ENCODE measurements at regions not wholly inside any gene's neighbourhood (a gene's known extent, or its start where the extent isn't known, plus 50 kb on each side); places are given as distances from the start of the nearest gene placed in this dataset.

DNA sequence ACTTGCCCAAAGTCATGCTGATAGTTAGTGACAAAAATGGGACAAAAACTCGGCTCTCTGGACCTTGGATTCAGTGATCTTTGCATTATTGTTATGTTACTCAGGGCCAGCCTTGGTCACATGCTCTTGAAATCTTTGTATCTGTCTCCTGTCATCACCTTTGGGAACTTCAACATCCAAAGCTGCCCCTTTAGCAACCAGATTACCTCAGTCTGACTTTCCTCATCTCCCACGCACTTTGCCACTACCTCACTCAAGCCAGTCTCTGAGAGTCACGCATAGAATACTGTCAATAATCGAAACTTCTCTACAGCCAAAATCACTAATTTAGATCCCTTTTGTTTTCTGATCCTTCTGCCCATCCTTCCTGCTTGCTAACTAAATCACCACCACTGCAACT, 90.8 kb upstream of the DAAM1 start:
- Mint-ChIP-seq H3K27me3 (ENCODE audit: insufficient read depth) (peaks cover 8% of the 10 kb centered on the region), H3K4me3 (no peak overlapping the region), H3K9me3 (no peaks in the 10 kb centered on the region), H3K36me3 (ENCODE audit: low read depth) (no peaks in the 10 kb centered on the region), H3K27ac (no peak overlapping the region), H3K4me1 (no peaks in the 10 kb centered on the region)
- Histone ChIP-seq H3K4me1 (ENCODE audit: control insufficient read depth, insufficient read depth, low read length) (no peaks in the 10 kb centered on the region), H3K27ac (ENCODE audit: low read depth, low read length) (no peak overlapping the region), H3K36me3 (ENCODE audit: control insufficient read depth, insufficient read depth, low read length) (no peaks in the 10 kb centered on the region), H3K9ac (ENCODE audit: extremely low read depth, low read length, poor library complexity, severe bottlenecking) (no peak overlapping the region), H3K4me3 (ENCODE audit: low read length) (no peak overlapping the region), H3K9me3 (ENCODE audit: control insufficient read depth, low read length) (peaks cover 4% of the 10 kb centered on the region), H3K27me3 (ENCODE audit: control insufficient read depth, insufficient read depth, low read length, poor library complexity, severe bottlenecking) (no peaks in the 10 kb centered on the region)
- DNase-seq, result no peak
- TF ChIP-seq, protein P1, sequence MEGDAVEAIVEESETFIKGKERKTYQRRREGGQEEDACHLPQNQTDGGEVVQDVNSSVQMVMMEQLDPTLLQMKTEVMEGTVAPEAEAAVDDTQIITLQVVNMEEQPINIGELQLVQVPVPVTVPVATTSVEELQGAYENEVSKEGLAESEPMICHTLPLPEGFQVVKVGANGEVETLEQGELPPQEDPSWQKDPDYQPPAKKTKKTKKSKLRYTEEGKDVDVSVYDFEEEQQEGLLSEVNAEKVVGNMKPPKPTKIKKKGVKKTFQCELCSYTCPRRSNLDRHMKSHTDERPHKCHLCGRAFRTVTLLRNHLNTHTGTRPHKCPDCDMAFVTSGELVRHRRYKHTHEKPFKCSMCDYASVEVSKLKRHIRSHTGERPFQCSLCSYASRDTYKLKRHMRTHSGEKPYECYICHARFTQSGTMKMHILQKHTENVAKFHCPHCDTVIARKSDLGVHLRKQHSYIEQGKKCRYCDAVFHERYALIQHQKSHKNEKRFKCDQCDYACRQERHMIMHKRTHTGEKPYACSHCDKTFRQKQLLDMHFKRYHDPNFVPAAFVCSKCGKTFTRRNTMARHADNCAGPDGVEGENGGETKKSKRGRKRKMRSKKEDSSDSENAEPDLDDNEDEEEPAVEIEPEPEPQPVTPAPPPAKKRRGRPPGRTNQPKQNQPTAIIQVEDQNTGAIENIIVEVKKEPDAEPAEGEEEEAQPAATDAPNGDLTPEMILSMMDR (conservative IDR thresholded peaks at IDR 0.05), result no peak
- 89 to 91% methylated on average over 4 of the region's 4 CpGs for WGBS, 2 experiments (ENCODE audit: insufficient coverage in 1 of 2, insufficient read length in 1 of 2)

DNA sequence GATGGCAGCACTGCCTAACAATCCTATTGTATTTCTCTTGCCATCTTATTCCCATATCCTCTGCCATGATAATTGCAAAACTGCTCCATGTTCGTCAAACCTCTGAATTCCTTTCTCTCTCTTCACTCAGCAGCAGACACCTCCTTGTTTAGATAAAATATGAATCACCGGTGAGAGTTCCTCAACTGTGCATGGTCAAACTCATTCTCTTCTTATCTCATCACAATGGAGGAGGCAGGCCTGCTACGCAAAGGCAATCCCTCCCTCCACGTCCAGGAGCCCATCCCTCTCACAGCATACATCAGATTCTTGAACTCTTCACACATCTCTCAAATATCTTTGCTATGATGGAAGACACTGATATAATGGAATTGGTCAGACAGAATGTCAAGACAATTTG, 90.1 kb upstream of the DAAM1 start:
- 91 to 93% methylated on average over 4 of the region's 4 CpGs for WGBS, 2 experiments (ENCODE audit: insufficient coverage in 1 of 2, insufficient read length in 1 of 2)
- peaks cover 4% of the 10 kb centered on the region for H3K9me3 ChIP-seq (ENCODE audit: control insufficient read depth, low read length)
- Mint-ChIP-seq H3K36me3 (ENCODE audit: low read depth) (no peaks in the 10 kb centered on the region), H3K27ac (no peak overlapping the region), H3K9me3 (no peaks in the 10 kb centered on the region), H3K27me3 (ENCODE audit: insufficient read depth) (peaks cover 8% of the 10 kb centered on the region), H3K4me3 (no peak overlapping the region), H3K4me1 (no peaks in the 10 kb centered on the region)
- H3K27ac ChIP-seq (ENCODE audit: low read depth, low read length), result no peak overlapping the region
- H3K36me3 ChIP-seq (ENCODE audit: control insufficient read depth, insufficient read depth, low read length), result no peaks in the 10 kb centered on the region
- TF ChIP-seq, protein P1 (conservative IDR thresholded peaks at IDR 0.05), result no peak
- H3K27me3 ChIP-seq (ENCODE audit: control insufficient read depth, insufficient read depth, low read length, poor library complexity, severe bottlenecking), result no peaks in the 10 kb centered on the region
- no peak overlapping the region for H3K4me3 ChIP-seq (ENCODE audit: low read length)
- no peak for DNase-seq
- H3K9ac ChIP-seq (ENCODE audit: extremely low read depth, low read length, poor library complexity, severe bottlenecking), result no peak overlapping the region
- no peaks in the 10 kb centered on the region for H3K4me1 ChIP-seq (ENCODE audit: control insufficient read depth, insufficient read depth, low read length)

DNA sequence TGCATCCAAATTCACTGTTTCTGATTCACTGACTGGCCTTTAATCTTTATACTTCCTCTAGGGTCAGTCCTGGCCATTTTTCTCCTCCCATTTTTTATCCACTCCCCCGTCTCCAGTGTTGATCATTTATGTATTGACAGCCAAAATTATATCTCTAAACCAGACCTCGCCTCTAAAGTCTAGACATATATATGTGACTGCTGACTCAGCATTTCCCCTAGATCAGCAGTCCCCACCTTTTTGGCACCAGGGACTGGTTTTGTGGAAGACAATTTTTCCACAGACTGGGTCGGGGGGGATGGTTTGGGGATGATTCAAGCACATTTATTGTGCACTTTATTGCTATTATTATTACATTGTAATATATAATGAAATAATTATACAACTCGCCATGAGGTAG, 88.3 kb upstream of the DAAM1 start:
- Mint-ChIP-seq H3K9me3 (no peaks in the 10 kb centered on the region), H3K27me3 (ENCODE audit: insufficient read depth) (peaks cover 8% of the 10 kb centered on the region), H3K4me3 (no peak overlapping the region), H3K27ac (no peak overlapping the region), H3K36me3 (ENCODE audit: low read depth) (no peaks in the 10 kb centered on the region), H3K4me1 (no peaks in the 10 kb centered on the region)
- H3K27me3 ChIP-seq (ENCODE audit: control insufficient read depth, insufficient read depth, low read length, poor library complexity, severe bottlenecking), result peaks cover 4% of the 10 kb centered on the region
- H3K36me3 ChIP-seq (ENCODE audit: control insufficient read depth, insufficient read depth, low read length), result no peaks in the 10 kb centered on the region
- no peak overlapping the region for H3K9ac ChIP-seq (ENCODE audit: extremely low read depth, low read length, poor library complexity, severe bottlenecking)
- H3K27ac ChIP-seq (ENCODE audit: low read depth, low read length), result no peak overlapping the region
- no peak for DNase-seq
- H3K9me3 ChIP-seq (ENCODE audit: control insufficient read depth, low read length), result peaks cover 4% of the 10 kb centered on the region
- TF ChIP-seq, protein P1 (conservative IDR thresholded peaks at IDR 0.05), result no peak
- WGBS, 2 experiments (ENCODE audit: insufficient coverage in 1 of 2, insufficient read length in 1 of 2), result 97 to 100% methylated on average over 1 to 3 of the region's 4 CpGs
- no peaks in the 10 kb centered on the region for H3K4me1 ChIP-seq (ENCODE audit: control insufficient read depth, insufficient read depth, low read length)
- H3K4me3 ChIP-seq (ENCODE audit: low read length), result no peak overlapping the region

All from endodermal cell (in vitro differentiated cells).